Gastrocnemius medialis (tissue), 4 donors: ENCODE measurements at regions not wholly inside any gene's neighbourhood (a gene's known extent, or its start where the extent isn't known, plus 50 kb on each side); places are given as distances from the start of the nearest gene placed in this dataset.

Source experiments
- ATAC-seq, 2 donors: fragments of 150-250 bp; one replicate each; pipeline ENCODE4 v1.9.1; 2016
- DNase-seq, 2 donors: peaks; one replicate each; pipeline ENCODE4 v3.0.0-alpha.2; 2019
- H3K27ac ChIP-seq, 4 donors: fragments of 200-600 bp; sonication (generic); 1 replicate in 1 of 4; 2 replicates in 3 of 4; pipeline ENCODE4 v1.5.1; 2016 to 2018; ENCODE audit warnings: mild to moderate bottlenecking in 2 of 4, moderate library complexity in 1 of 4
- H3K27me3 ChIP-seq, 3 donors: fragments of 200-600 bp; sonication (generic) in 2 of 3; 1 replicate in 1 of 3; 2 replicates in 2 of 3; pipeline versions ENCODE4 v1.5.1 to v1.6.0; 2016 to 2019; ENCODE audit warnings: mild to moderate bottlenecking in 1 of 3, moderate library complexity in 1 of 3
- H3K36me3 ChIP-seq, 2 donors: fragments of 200-600 bp; sonication (generic) in 1 of 2; one replicate each; pipeline ENCODE4 v1.5.1; 2017 to 2018
- H3K4me1 ChIP-seq, 2 donors: fragments of 200-600 bp; sonication (generic) in 1 of 2; one replicate each; pipeline ENCODE4 v1.5.1; 2016 to 2017; ENCODE audit warnings: mild to moderate bottlenecking in 2 of 2
- H3K4me3 ChIP-seq, 4 donors: fragments of 200-600 bp; sonication (generic) in 3 of 4; 1 replicate in 1 of 4; 2 replicates in 3 of 4; pipeline ENCODE4 v1.5.1; 2016 to 2019; ENCODE audit warnings: mild to moderate bottlenecking in 2 of 4
- H3K9me3 ChIP-seq, 3 donors: fragments of 200-600 bp; sonication (generic) in 2 of 3; 1 replicate in 1 of 3; 2 replicates in 2 of 3; pipeline ENCODE4 v1.5.1; 2016 to 2019
- CTCF ChIP-seq, 5 experiments: fragments of 450-650 bp in 3 of 5; fragments of 200-600 bp in 2 of 5; sonication (generic) in 2 of 5; IDR thresholded peaks in 4 of 5; conservative IDR thresholded peaks in 1 of 5; 1 replicate in 4 of 5; 2 replicates in 1 of 5; pipeline ENCODE4 v1.5.1; 2016 to 2019; ENCODE audit warnings: antibody characterized with exemption in 5 of 5, mild to moderate bottlenecking in 3 of 5, moderate library complexity in 3 of 5
- POLR2A ChIP-seq, 2 donors: fragments of 450-650 bp; IDR thresholded peaks; one replicate each; pipeline ENCODE4 v1.6.1; 2017; ENCODE audit warnings: antibody characterized with exemption in 2 of 2, mild to moderate bottlenecking in 2 of 2, moderate library complexity in 2 of 2
- in situ Hi-C, 4 donors: fragments of 200-750 bp; cut with MboI; loops; one replicate each; pipeline versions ENCODE4 v1.15.0 to v1.8.0; 2017; ENCODE audit warnings: low sequenced_read_pairs in 4 of 4
- intact Hi-C: fragments of 100-400 bp; cut with DNase I; formaldehyde crosslinking; loops from one replicate; pipeline ENCODE4 v1.15.1; 2023; ENCODE audit warnings: low total_unique reads

- in situ Hi-C loops = no loop called here
- intact Hi-C loops = no loop called here
- no peak for ATAC-seq
- Histone ChIP-seq H3K4me3 (no peak overlapping the region), H3K9me3 (no peaks in the 10 kb centered on the region), H3K27me3 (no peaks in the 10 kb centered on the region), H3K4me1 (no peaks in the 10 kb centered on the region), H3K36me3 (no peaks in the 10 kb centered on the region), H3K27ac (no peak overlapping the region)
- TF ChIP-seq CTCF (IDR thresholded peaks at IDR 0.05 in 4 of 5, conservative IDR thresholded peaks at IDR 0.05 in 1 of 5) = no peak
- TF ChIP-seq POLR2A (IDR thresholded peaks at IDR 0.05) = no peak
- DNase-seq = no peak
Measured at GRCh38 chr7:24119852-24120251, 164.1 kb upstream of the NPY start.

GRCh38 chr7:24123076-24123475 is 160.9 kb upstream of the NPY start:
- intact Hi-C loops = no loop called here
- H3K27ac ChIP-seq = no peak overlapping the region

GRCh38 chr7:24125765-24126164 is 158.2 kb upstream of the NPY start:
- TF ChIP-seq POLR2A (IDR thresholded peaks at IDR 0.05) (no peak), CTCF (IDR thresholded peaks at IDR 0.05 in 4 of 5, conservative IDR thresholded peaks at IDR 0.05 in 1 of 5) (no peak)
- H3K4me1 ChIP-seq = no peaks in the 10 kb centered on the region
- ATAC-seq = no peak
- in situ Hi-C loops (no loop called here), intact Hi-C loops (no loop called here)
- H3K27ac ChIP-seq = no peak overlapping the region
- no peak for DNase-seq
- no peaks in the 10 kb centered on the region for H3K36me3 ChIP-seq
- no peak overlapping the region for H3K4me3 ChIP-seq
- H3K27me3 ChIP-seq = no peaks in the 10 kb centered on the region
- H3K9me3 ChIP-seq = no peaks in the 10 kb centered on the region

More at GRCh38 chr7:24123076-24123475, 160.9 kb upstream of the NPY start:
- Histone ChIP-seq H3K4me1 (no peaks in the 10 kb centered on the region), H3K27me3 (no peaks in the 10 kb centered on the region), H3K9me3 (no peaks in the 10 kb centered on the region), H3K4me3 (no peak overlapping the region), H3K36me3 (no peaks in the 10 kb centered on the region)
- ATAC-seq (no peak), DNase-seq (no peak)
- in situ Hi-C loops = no loop called here
- TF ChIP-seq POLR2A (IDR thresholded peaks at IDR 0.05) (no peak), CTCF (IDR thresholded peaks at IDR 0.05 in 4 of 5, conservative IDR thresholded peaks at IDR 0.05 in 1 of 5) (no peak)

- Histone ChIP-seq H3K4me1 (no peaks in the 10 kb centered on the region), H3K27ac (no peak overlapping the region), H3K27me3 (no peaks in the 10 kb centered on the region), H3K9me3 (no peaks in the 10 kb centered on the region), H3K36me3 (no peaks in the 10 kb centered on the region), H3K4me3 (no peak overlapping the region)
- DNase-seq (no peak), ATAC-seq (no peak)
- TF ChIP-seq CTCF (IDR thresholded peaks at IDR 0.05 in 4 of 5, conservative IDR thresholded peaks at IDR 0.05 in 1 of 5) (no peak), POLR2A (IDR thresholded peaks at IDR 0.05) (no peak)
- in situ Hi-C loops (no loop called here), intact Hi-C loops (no loop called here)
Measured at GRCh38 chr7:24127930-24128329, 156.1 kb upstream of the NPY start.

GRCh38 chr7:24129597-24129996 is 154.4 kb upstream of the NPY start:
- Histone ChIP-seq H3K4me1 (no peaks in the 10 kb centered on the region), H3K4me3 (no peak overlapping the region), H3K9me3 (no peaks in the 10 kb centered on the region), H3K36me3 (no peaks in the 10 kb centered on the region), H3K27ac (no peak overlapping the region), H3K27me3 (no peaks in the 10 kb centered on the region)
- TF ChIP-seq CTCF (IDR thresholded peaks at IDR 0.05 in 4 of 5, conservative IDR thresholded peaks at IDR 0.05 in 1 of 5) = no peak
- TF ChIP-seq POLR2A (IDR thresholded peaks at IDR 0.05) = no peak
- intact Hi-C loops (no loop called here), in situ Hi-C loops (no loop called here)
- DNase-seq = no peak
- no peak for ATAC-seq
